Spleen (tissue), 7 donors: ENCODE measurements at regions not wholly inside any gene's neighbourhood (a gene's known extent, or its start where the extent isn't known, plus 50 kb on each side); places are given as distances from the start of the nearest gene placed in this dataset.

ENCODE experiments used
- CTCF ChIP-seq, 11 experiments: fragments of 200-600 bp in 7 of 11; fragments of 450-650 bp in 4 of 11; sonication (generic) in 4 of 11; IDR thresholded peaks in 8 of 11; conservative IDR thresholded peaks in 3 of 11; 1 replicate in 7 of 11; 2 replicates in 4 of 11; pipeline versions ENCODE4 v1.4.0 to v1.8.0; 2016 to 2021; ENCODE audit warnings: antibody characterized with exemption in 11 of 11, inconsistent platforms in 4 of 11, mild to moderate bottlenecking in 1 of 11
- POLR2A ChIP-seq, 3 donors: fragments of 450-650 bp; IDR thresholded peaks; one replicate each; pipeline ENCODE4 v1.5.1; 2017; ENCODE audit warnings: antibody characterized with exemption in 3 of 3, mild to moderate bottlenecking in 1 of 3
- donor health status: DM: no; HTN: no; CAD: no; lungs with moderate emphysema.
- donor health status: DM: no; HTN: no; CAD: no.
- donor health status: DM: no; HTN: no; CAD: no.

- no peak for TF ChIP-seq POLR2A (IDR thresholded peaks at IDR 0.05)
- TF ChIP-seq CTCF (IDR thresholded peaks at IDR 0.05 in 8 of 11, conservative IDR thresholded peaks at IDR 0.05 in 3 of 11), result no peak
Observed at GRCh38 chr10:57395923-57396322, 871.8 kb downstream of the IPMK start.
